Ishikawa (cell line): ENCODE measurements at regions not wholly inside any gene's neighbourhood (a gene's known extent, or its start where the extent isn't known, plus 50 kb on each side); places are given as distances from the start of the nearest gene placed in this dataset.

Experiments used
- CEBPB ChIP-seq: IDR thresholded peaks from 2 replicates; pipeline ENCODE4 v1.6.1; 2012
- CREB1 ChIP-seq: IDR thresholded peaks from 2 replicates; pipeline ENCODE4 v1.6.1; 2012; ENCODE audit warnings: low read depth
- EGR1 ChIP-seq: IDR thresholded peaks from 2 replicates; pipeline ENCODE4 v1.6.1; 2012
- EP300 ChIP-seq: IDR thresholded peaks from 2 replicates; pipeline ENCODE4 v1.6.1; 2012; ENCODE audit warnings: borderline replicate concordance
- FOXM1 ChIP-seq: IDR thresholded peaks from 2 replicates; pipeline ENCODE4 v1.6.1; 2012; ENCODE audit warnings: low read depth, borderline replicate concordance
- MAX ChIP-seq: IDR thresholded peaks from 2 replicates; pipeline ENCODE4 v1.6.1; 2012
- NFIC ChIP-seq: IDR thresholded peaks from 2 replicates; pipeline ENCODE4 v1.6.1; 2012
- RAD21 ChIP-seq: IDR thresholded peaks from 2 replicates; pipeline ENCODE4 v1.6.1; 2012; ENCODE audit warnings: low read depth
- REST ChIP-seq: IDR thresholded peaks from 2 replicates; pipeline ENCODE4 v1.6.1; 2012; ENCODE audit warnings: low read depth, mild to moderate bottlenecking
- TAF1 ChIP-seq: IDR thresholded peaks from 2 replicates; pipeline ENCODE4 v1.6.1; 2012; ENCODE audit warnings: low read depth, mild to moderate bottlenecking
- TCF12 ChIP-seq: IDR thresholded peaks from 2 replicates; pipeline ENCODE4 v1.6.1; 2012; ENCODE audit warnings: low read depth
- TEAD4 ChIP-seq: IDR thresholded peaks from 2 replicates; pipeline ENCODE4 v1.6.1; 2012
- USF1 ChIP-seq: IDR thresholded peaks from 2 replicates; pipeline ENCODE4 v1.6.1; 2012
- YY1 ChIP-seq: IDR thresholded peaks from 2 replicates; pipeline ENCODE4 v1.6.1; 2012; ENCODE audit warnings: low read depth
- ZBTB7A ChIP-seq: IDR thresholded peaks from 2 replicates; pipeline ENCODE4 v1.6.1; 2012; ENCODE audit warnings: low read depth

GRCh38 chr6:166075925-166076324 lies 91.7 kb downstream of the TBXT start:
- TF ChIP-seq USF1 (no peak), MAX (no peak), REST (no peak), CREB1 (no peak), NFIC (no peak), YY1 (no peak), TCF12 (no peak), TEAD4 (no peak), RAD21 (no peak), CEBPB (no peak), TAF1 (no peak), EP300 (no peak)

DNA sequence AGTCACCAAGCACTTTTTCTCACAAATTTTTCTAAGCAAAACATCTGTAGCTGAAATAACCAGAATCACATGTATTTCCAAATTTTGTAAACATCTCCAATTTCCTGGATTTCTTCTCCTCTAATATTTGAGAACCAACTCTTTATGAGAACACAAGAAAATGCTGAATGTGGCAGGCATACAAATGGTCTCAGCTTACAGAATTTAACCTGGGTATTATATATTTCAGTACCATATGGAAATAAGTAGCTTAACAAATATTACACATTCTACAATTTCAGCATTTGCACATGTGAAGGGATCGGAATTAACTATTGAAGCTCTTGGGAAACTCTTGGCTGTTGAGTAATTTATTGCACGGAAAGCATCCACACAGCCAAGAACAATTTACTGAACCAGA lies 92.5 kb downstream of the TBXT start:
- TF ChIP-seq FOXM1 (no peak), YY1 (no peak), CEBPB (no peak), NFIC (no peak), TEAD4 (no peak), TAF1 (no peak), REST (no peak), MAX (no peak), EP300 (no peak), USF1 (no peak), EGR1 (no peak), ZBTB7A (no peak), TCF12 (no peak), RAD21 (no peak), CREB1 (no peak)

DNA sequence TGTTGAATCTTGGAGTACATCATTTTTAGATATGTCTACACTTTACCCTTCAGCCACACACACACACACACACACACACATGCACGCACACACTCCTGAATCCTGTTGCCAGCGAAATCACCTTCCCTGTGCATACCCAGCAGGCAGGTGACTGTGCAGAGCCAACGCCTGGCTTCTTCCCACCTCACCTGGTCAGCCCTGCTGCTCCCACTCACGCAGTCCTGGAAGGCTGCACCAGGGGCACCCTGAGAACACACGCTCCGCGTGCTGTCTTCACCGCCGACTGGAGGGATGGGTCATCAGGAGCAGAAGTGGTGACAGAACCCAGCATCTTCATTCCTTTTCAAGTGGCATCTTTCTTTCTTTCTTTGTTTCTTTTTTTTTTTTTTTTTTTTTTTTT lies 94.6 kb downstream of the TBXT start:
- no peak for TF ChIP-seq TEAD4
- TF ChIP-seq TAF1, result no peak
- TF ChIP-seq ZBTB7A, result no peak
- TF ChIP-seq FOXM1, result no peak
- no peak for TF ChIP-seq NFIC
- TF ChIP-seq CREB1, result no peak
- no peak for TF ChIP-seq RAD21
- no peak for TF ChIP-seq EP300
- no peak for TF ChIP-seq USF1
- TF ChIP-seq REST, result no peak
- no peak for TF ChIP-seq YY1

- no peak for TF ChIP-seq YY1
- TF ChIP-seq USF1, result no peak
- TF ChIP-seq FOXM1, result no peak
- no peak for TF ChIP-seq REST
Observed at GRCh38 chr6:166068768-166069167, 98.9 kb downstream of the TBXT start.
